HL-60 (cell line): ENCODE measurements at regions not wholly inside any gene's neighbourhood (a gene's known extent, or its start where the extent isn't known, plus 50 kb on each side); places are given as distances from the start of the nearest gene placed in this dataset.

ENCODE experiments used
- DNase-seq, 2 experiments: peaks; one replicate each; pipeline ENCODE4 v3.0.0-alpha.2; 2010 to 2020; ENCODE audit warnings: low read depth in 1 of 2, low spot score in 1 of 2
- H3K27ac ChIP-seq: fragments of 250-450 bp; sonication (Bioruptor Pico); replicated peaks from 2 replicates; pipeline ENCODE4 v1.5.1; 2020; ENCODE audit warnings: mild to moderate bottlenecking, moderate library complexity
- H3K27me3 ChIP-seq: fragments of 250-450 bp; sonication (Bioruptor Pico); 2 replicates; pipeline ENCODE4 v1.5.1; 2021; ENCODE audit warnings: mild to moderate bottlenecking, moderate library complexity; ENCODE audit not compliant: insufficient read depth, poor library complexity, severe bottlenecking
- H3K4me3 ChIP-seq: replicated peaks from 2 replicates; pipeline ENCODE4 v1.5.1; 2011; ENCODE audit warnings: mild to moderate bottlenecking, control low read depth, low read length; ENCODE audit not compliant: insufficient read depth
- GABPA ChIP-seq: IDR thresholded peaks from 2 replicates; pipeline ENCODE4 v1.6.1; 2012; ENCODE audit warnings: low read depth
- POLR2AphosphoS5 ChIP-seq: IDR thresholded peaks from 2 replicates; pipeline ENCODE4 v1.6.1; 2012; ENCODE audit warnings: low read depth
- REST ChIP-seq: IDR thresholded peaks from 2 replicates; pipeline ENCODE4 v1.6.1; 2012; ENCODE audit warnings: low read depth; ENCODE audit not compliant: insufficient replicate concordance
- SPI1 ChIP-seq: IDR thresholded peaks from 2 replicates; pipeline ENCODE4 v1.6.1; 2012; ENCODE audit warnings: low read depth, mild to moderate bottlenecking, borderline replicate concordance
- TF ChIP-seq, protein P1 (sequence below): IDR thresholded peaks from one replicate; pipeline ENCODE4 v1.5.1; 2011; ENCODE audit warnings: low read length, control low read depth, inconsistent platforms; ENCODE audit not compliant: insufficient read depth

- peaks cover 2% of the 10 kb centered on the region for H3K27me3 ChIP-seq
- DNase-seq: no peak
- TF ChIP-seq GABPA: no peak
- H3K4me3 ChIP-seq: no peak overlapping the region
- H3K27ac ChIP-seq: no peak overlapping the region
Observed at GRCh38 chr18:77865853-77866252, 616.2 kb downstream of the GALR1 start.

GRCh38 chr18:77866351-77866750 lies 616.7 kb downstream of the GALR1 start:
- TF ChIP-seq REST (no peak), POLR2AphosphoS5 (no peak), SPI1 (no peak), GABPA (no peak)
- TF ChIP-seq, protein P1, sequence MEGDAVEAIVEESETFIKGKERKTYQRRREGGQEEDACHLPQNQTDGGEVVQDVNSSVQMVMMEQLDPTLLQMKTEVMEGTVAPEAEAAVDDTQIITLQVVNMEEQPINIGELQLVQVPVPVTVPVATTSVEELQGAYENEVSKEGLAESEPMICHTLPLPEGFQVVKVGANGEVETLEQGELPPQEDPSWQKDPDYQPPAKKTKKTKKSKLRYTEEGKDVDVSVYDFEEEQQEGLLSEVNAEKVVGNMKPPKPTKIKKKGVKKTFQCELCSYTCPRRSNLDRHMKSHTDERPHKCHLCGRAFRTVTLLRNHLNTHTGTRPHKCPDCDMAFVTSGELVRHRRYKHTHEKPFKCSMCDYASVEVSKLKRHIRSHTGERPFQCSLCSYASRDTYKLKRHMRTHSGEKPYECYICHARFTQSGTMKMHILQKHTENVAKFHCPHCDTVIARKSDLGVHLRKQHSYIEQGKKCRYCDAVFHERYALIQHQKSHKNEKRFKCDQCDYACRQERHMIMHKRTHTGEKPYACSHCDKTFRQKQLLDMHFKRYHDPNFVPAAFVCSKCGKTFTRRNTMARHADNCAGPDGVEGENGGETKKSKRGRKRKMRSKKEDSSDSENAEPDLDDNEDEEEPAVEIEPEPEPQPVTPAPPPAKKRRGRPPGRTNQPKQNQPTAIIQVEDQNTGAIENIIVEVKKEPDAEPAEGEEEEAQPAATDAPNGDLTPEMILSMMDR: no peak
- no peaks in the 10 kb centered on the region for H3K27me3 ChIP-seq
- DNase-seq: no peak
- H3K27ac ChIP-seq: no peak overlapping the region
- no peak overlapping the region for H3K4me3 ChIP-seq

GRCh38 chr18:77870199-77870598 lies 620.6 kb downstream of the GALR1 start:
- no peak for DNase-seq
- TF ChIP-seq SPI1 (no peak), POLR2AphosphoS5 (no peak), REST (no peak), GABPA (no peak)
- TF ChIP-seq, protein P1: no peak
- H3K27me3 ChIP-seq: no peaks in the 10 kb centered on the region
- no peak overlapping the region for H3K4me3 ChIP-seq
- H3K27ac ChIP-seq: no peak overlapping the region

DNA sequence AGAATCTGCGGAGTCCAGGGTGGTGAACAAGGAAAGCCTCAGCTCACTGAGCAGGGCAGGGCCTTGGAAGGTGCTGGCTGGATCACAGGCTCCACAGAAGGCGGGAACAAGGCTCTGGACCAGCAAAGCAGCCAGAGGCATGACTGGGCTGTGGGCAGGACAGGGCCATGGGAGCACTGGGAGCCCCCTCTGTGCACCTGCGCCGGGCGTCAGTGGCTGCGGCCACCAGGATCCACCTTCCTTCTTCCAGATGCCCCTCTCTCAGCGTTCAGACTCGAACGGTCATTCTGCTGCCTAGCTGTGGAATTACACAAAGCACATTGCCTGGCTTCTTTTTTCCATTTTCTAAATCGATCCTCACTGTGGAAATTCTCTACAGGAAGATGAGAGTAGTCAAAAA lies 621.2 kb downstream of the GALR1 start:
- no peak overlapping the region for H3K4me3 ChIP-seq
- H3K27me3 ChIP-seq: no peaks in the 10 kb centered on the region
- TF ChIP-seq, protein P1: no peak
- TF ChIP-seq GABPA (no peak), POLR2AphosphoS5 (no peak), REST (no peak), SPI1 (no peak)
- no peak overlapping the region for H3K27ac ChIP-seq
- DNase-seq: no peak
